Panc1 (cell line): ENCODE measurements at regions not wholly inside any gene's neighbourhood (a gene's known extent, or its start where the extent isn't known, plus 50 kb on each side); places are given as distances from the start of the nearest gene placed in this dataset.

Experiments
- ATAC-seq: fragments of 200-7000 bp; cut with Tn5 transposase; 2 replicates; pipeline ENCODE4 v1.9.1; 2020; ENCODE audit warnings: mild to moderate bottlenecking, moderate library complexity
- BruUV-seq: library from RNA; stranded (reverse); fragments of 400-500 nt; replicated peaks from 2 replicates; lab custom pipeline; 2021; lab: Mats Ljungman, UMichigan
- CTCF ChIA-PET: fragments of 300-600 bp; sonication (Branson Sonifier 250); formaldehyde crosslinking; loops from one replicate; lab custom pipeline; 2022; ENCODE audit warnings: antibody characterized with exemption; lab: Charles Lee
- POLR2A ChIA-PET: fragments of 300-600 bp; sonication (Branson Sonifier 250); formaldehyde crosslinking; loops from one replicate; lab custom pipeline; 2022; ENCODE audit warnings: antibody characterized with exemption; lab: Charles Lee
- DNase-seq: peaks from one replicate; pipeline ENCODE4 v3.0.0-alpha.2; 2010; ENCODE audit warnings: low read depth, low spot score
- H3K27ac ChIP-seq: 2 replicates; pipeline ENCODE4 v1.5.1; 2011; ENCODE audit warnings: mild to moderate bottlenecking, low read length, inconsistent platforms
- H3K27me3 ChIP-seq: fragments of 200-500 bp; sonication (Bioruptor generic); 2 replicates; pipeline ENCODE4 v1.6.0; 2014; ENCODE audit warnings: low read length, inconsistent platforms; ENCODE audit not compliant: control insufficient read depth, insufficient read depth
- H3K36me3 ChIP-seq: fragments of 200-500 bp; sonication (Bioruptor generic); 2 replicates; pipeline ENCODE4 v1.5.1; 2014; ENCODE audit warnings: inconsistent platforms, mild to moderate bottlenecking, low read length, moderate library complexity; ENCODE audit not compliant: control insufficient read depth, insufficient read depth
- H3K4me1 ChIP-seq: 2 replicates; pipeline ENCODE4 v1.5.1; 2011; ENCODE audit warnings: inconsistent platforms, mild to moderate bottlenecking, low read length, moderate library complexity; ENCODE audit not compliant: control insufficient read depth, insufficient read depth
- H3K4me3 ChIP-seq, 2 experiments: 2 replicates each; pipeline ENCODE4 v1.5.1; 2011 to 2012; ENCODE audit warnings: low read depth in 2 of 2, low read length in 2 of 2, mild to moderate bottlenecking in 2 of 2, inconsistent platforms in 1 of 2, moderate library complexity in 1 of 2
- H3K9me3 ChIP-seq: fragments of 200-500 bp; sonication (Bioruptor generic); 2 replicates; pipeline ENCODE4 v1.5.1; 2014; ENCODE audit warnings: low read depth, mild to moderate bottlenecking, inconsistent platforms, low read length, moderate library complexity; ENCODE audit not compliant: control insufficient read depth, insufficient read depth
- POLR2AphosphoS5 ChIP-seq: IDR thresholded peaks from 2 replicates; pipeline ENCODE4 v1.6.1; 2012; ENCODE audit warnings: mild to moderate bottlenecking, low read depth, low read length, moderate library complexity
- SIN3A ChIP-seq: IDR thresholded peaks from 2 replicates; pipeline ENCODE4 v1.6.1; 2012; ENCODE audit warnings: low read depth, mild to moderate bottlenecking, low read length, moderate library complexity, borderline replicate concordance; ENCODE audit not compliant: insufficient read depth
- TCF7L2 ChIP-seq: IDR thresholded peaks from 2 replicates; pipeline ENCODE4 v1.6.1; 2011; ENCODE audit warnings: mild to moderate bottlenecking, low read depth, low read length, inconsistent platforms
- in situ Hi-C: cut with HindIII; loops from 2 replicates; pipeline ENCODE4 v1.10.0; 2016; ENCODE audit warnings: low sequenced_read_pairs, low pct_unique_long_range_greater_than_20kb
- intact Hi-C: fragments of 100-400 bp; cut with micrococcal nuclease; formaldehyde crosslinking; loops from one replicate; pipeline ENCODE4 v1.10.0; 2022; ENCODE audit not compliant: unreplicated experiment
- TF ChIP-seq, protein P1 (sequence below): fragments of 450-650 bp; IDR thresholded peaks from 2 replicates; pipeline ENCODE4 v1.5.1; 2017; ENCODE audit warnings: mild to moderate bottlenecking
- TF ChIP-seq, protein P2 (sequence below), 2 experiments: IDR thresholded peaks; 2 replicates each; pipeline ENCODE4 v1.6.1; 2011 to 2012; ENCODE audit warnings: low read depth in 2 of 2, control low read depth in 1 of 2, low read length in 1 of 2, mild to moderate bottlenecking in 1 of 2, moderate library complexity in 1 of 2; ENCODE audit not compliant: insufficient read depth in 1 of 2

DNA sequence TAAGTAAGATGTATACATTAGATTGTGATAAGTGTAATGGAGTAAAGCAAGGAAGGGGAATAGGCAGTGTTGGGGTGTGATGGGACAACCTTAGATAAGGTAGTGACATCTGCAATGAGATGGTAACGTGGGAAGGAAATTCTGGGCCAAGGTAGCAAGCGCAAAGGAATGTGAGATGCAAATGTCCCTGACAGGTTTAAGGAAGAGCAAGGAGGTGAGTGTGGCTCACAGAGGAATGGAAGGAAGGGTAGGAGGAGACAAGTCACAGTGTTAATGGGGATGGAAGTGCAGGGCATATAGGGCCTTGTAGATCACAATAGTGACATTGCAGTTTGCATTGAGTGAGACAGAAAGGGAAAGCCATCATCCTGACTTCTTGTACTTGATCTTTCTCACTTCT, 170.9 kb upstream of the FAM98A start:
- Histone ChIP-seq H3K9me3 (no peaks in the 10 kb centered on the region), H3K27me3 (no peaks in the 10 kb centered on the region), H3K4me3 (no peak overlapping the region), H3K36me3 (no peaks in the 10 kb centered on the region), H3K4me1 (no peaks in the 10 kb centered on the region), H3K27ac (no peak overlapping the region)
- no TSS peak for BruUV-seq
- TF ChIP-seq, protein P1, sequence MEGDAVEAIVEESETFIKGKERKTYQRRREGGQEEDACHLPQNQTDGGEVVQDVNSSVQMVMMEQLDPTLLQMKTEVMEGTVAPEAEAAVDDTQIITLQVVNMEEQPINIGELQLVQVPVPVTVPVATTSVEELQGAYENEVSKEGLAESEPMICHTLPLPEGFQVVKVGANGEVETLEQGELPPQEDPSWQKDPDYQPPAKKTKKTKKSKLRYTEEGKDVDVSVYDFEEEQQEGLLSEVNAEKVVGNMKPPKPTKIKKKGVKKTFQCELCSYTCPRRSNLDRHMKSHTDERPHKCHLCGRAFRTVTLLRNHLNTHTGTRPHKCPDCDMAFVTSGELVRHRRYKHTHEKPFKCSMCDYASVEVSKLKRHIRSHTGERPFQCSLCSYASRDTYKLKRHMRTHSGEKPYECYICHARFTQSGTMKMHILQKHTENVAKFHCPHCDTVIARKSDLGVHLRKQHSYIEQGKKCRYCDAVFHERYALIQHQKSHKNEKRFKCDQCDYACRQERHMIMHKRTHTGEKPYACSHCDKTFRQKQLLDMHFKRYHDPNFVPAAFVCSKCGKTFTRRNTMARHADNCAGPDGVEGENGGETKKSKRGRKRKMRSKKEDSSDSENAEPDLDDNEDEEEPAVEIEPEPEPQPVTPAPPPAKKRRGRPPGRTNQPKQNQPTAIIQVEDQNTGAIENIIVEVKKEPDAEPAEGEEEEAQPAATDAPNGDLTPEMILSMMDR = no peak
- TF ChIP-seq, protein P2, sequence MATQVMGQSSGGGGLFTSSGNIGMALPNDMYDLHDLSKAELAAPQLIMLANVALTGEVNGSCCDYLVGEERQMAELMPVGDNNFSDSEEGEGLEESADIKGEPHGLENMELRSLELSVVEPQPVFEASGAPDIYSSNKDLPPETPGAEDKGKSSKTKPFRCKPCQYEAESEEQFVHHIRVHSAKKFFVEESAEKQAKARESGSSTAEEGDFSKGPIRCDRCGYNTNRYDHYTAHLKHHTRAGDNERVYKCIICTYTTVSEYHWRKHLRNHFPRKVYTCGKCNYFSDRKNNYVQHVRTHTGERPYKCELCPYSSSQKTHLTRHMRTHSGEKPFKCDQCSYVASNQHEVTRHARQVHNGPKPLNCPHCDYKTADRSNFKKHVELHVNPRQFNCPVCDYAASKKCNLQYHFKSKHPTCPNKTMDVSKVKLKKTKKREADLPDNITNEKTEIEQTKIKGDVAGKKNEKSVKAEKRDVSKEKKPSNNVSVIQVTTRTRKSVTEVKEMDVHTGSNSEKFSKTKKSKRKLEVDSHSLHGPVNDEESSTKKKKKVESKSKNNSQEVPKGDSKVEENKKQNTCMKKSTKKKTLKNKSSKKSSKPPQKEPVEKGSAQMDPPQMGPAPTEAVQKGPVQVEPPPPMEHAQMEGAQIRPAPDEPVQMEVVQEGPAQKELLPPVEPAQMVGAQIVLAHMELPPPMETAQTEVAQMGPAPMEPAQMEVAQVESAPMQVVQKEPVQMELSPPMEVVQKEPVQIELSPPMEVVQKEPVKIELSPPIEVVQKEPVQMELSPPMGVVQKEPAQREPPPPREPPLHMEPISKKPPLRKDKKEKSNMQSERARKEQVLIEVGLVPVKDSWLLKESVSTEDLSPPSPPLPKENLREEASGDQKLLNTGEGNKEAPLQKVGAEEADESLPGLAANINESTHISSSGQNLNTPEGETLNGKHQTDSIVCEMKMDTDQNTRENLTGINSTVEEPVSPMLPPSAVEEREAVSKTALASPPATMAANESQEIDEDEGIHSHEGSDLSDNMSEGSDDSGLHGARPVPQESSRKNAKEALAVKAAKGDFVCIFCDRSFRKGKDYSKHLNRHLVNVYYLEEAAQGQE (IDR thresholded peaks at IDR 0.05; ENCODE audit: insufficient read depth in 1 of 2, low read depth in 2 of 2, low read length in 1 of 2) = no peak
- TF ChIP-seq TCF7L2 = no peak
- no peak for TF ChIP-seq SIN3A
- TF ChIP-seq POLR2AphosphoS5 = no peak
- intact Hi-C loops (no loop called here), in situ Hi-C loops (no loop called here)
- ChIA-PET CTCF (no interaction called here), POLR2A (no interaction called here)
- ATAC-seq (no peak), DNase-seq (no peak)

DNA sequence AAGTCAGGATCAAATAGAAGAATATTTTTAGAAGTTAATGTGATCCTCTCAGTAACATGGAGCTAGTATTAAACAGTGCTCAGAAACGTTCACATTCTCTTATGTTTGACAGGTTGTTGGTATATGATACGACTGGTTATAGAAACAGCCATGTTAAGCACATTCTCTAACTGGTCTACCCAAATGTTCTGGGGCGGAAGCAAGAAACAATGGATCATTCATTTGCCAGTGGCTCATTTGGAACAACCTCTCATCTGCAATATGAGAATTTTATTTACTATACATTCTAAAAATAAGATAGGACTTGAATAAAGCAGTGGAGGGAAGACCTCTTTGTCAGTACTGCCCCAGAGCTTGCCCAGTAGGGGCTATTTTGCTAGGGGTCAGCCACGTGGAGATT, 167.1 kb upstream of the FAM98A start:
- intact Hi-C loops = no loop called here
- H3K27me3 ChIP-seq = no peaks in the 10 kb centered on the region
- no peak overlapping the region for H3K27ac ChIP-seq
- TF ChIP-seq POLR2AphosphoS5 = no peak
- TF ChIP-seq, protein P2 (IDR thresholded peaks at IDR 0.05; ENCODE audit: insufficient read depth in 1 of 2, low read depth in 2 of 2, low read length in 1 of 2) = no peak
- no peak for TF ChIP-seq TCF7L2
- TF ChIP-seq, protein P1 = no peak
- TF ChIP-seq SIN3A = no peak
- no peak for ATAC-seq
- H3K4me3 ChIP-seq = no peak overlapping the region
- DNase-seq = no peak
- ChIA-PET CTCF (no interaction called here), POLR2A (no interaction called here)
- H3K4me1 ChIP-seq = no peaks in the 10 kb centered on the region
- no TSS peak for BruUV-seq
- in situ Hi-C loops = no loop called here
- no peaks in the 10 kb centered on the region for H3K36me3 ChIP-seq
- H3K9me3 ChIP-seq = no peaks in the 10 kb centered on the region
